Embryonic facial prominence (tissue), 1 donor: ENCODE measurements at regions not wholly inside any gene's neighbourhood (a gene's known extent, or its start where the extent isn't known, plus 50 kb on each side); places are given as distances from the start of the nearest gene placed in this dataset.

Experiments
- DNase-seq: peaks from one replicate; pipeline ENCODE4 v3.0.0-alpha.2; 2016; ENCODE audit errors: extremely low spot score

DNA sequence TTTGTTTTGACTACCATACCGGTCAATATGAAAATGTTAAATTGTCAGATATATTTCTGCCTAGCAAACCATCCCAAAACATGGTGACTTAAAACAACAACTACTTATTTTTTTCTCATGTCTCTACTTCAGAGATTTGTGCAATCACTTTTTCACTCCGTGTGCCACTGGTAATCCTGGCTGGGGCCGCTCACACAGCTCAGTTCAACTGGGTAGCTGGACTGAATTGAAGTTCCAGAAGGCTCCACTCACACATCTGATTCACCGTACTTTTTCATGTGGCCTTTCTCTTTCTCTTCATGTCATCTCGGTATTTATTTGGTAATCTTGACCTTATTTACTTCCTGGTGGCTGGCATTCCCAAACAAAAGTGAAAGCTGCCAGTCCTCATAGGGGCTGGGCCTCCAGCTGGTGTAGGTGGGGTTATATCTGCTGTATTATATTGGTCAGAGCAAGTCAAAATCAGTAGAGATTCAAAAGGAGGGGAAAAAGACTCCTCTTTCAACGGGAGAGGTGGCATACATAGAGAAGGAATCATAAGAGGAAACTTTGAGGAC, 513.9 kb upstream of the NXPH2 start:
- no peak for DNase-seq

DNA sequence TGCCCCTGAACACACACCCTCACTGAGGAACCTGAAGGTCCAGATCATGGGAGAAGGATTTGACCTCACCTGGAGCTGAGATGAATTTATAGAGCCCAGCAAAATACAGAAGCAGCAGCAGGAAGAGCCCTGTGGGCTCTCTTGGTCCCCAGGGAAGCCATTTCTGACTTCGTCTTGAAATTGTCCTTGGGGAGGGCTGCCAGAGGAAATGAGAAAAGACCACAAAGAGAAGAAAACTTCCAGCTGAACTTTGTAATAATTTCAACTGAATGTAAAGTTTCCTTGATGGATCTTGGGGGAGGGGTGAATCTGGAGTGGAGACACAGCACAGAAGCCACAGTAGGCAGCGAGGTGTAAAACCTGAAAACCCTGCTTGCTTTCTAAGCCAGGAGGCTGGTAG, 500.9 kb upstream of the NXPH2 start:
- DNase-seq: no peak

DNA sequence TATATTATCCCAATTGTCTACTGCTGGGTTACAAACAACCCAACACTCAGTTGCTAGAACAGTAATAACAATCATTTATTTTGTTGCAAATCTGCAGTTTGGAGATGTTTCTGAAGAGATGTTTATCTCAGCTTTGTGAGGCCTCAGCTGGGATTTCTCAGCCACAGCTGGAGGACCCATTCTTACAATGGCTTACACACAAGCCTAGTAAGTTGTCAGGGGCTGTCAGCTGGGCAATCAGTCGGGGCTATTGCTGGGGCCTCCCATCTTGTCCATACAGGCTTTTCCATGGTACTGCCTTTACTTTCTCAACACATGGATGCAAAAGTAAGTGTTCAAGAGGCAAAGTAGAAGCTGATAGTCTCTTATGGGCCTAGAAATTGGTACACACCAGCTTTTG, 491.7 kb upstream of the NXPH2 start:
- DNase-seq: no peak

- DNase-seq: no peak
These were observed 491.0 kb upstream of the NXPH2 start for GRCh38 chr2:139271149-139271548.

- DNase-seq: no peak
These were observed 479.9 kb upstream of the NXPH2 start for GRCh38 chr2:139260052-139260430.

- DNase-seq: no peak
These were observed 479.3 kb upstream of the NXPH2 start for GRCh38 chr2:139259422-139260051.

- no peak for DNase-seq
These were observed 461.1 kb upstream of the NXPH2 start for GRCh38 chr2:139241286-139241685.

DNA sequence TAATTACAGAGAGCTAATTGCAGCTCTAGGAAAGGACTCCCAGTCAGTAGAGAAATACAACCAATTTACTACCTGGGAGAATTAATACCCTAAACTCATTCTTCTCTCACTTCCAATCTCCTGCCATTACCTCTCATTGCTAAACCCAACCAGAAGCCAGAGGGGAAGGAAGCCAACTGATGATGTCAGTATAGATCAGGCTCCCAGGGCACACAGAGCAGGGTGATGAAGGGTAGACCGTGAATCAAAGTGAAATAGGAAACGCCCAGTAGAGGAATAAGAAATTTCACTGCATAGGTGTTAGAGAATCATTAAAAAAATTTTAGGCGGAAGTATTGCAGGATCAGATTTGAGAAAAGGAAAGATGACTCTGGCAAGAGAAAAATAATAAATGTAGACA, 456.8 kb upstream of the NXPH2 start:
- no peak for DNase-seq

- DNase-seq: no peak
These were observed 450.7 kb upstream of the NXPH2 start for GRCh38 chr2:139230881-139231280.

DNA sequence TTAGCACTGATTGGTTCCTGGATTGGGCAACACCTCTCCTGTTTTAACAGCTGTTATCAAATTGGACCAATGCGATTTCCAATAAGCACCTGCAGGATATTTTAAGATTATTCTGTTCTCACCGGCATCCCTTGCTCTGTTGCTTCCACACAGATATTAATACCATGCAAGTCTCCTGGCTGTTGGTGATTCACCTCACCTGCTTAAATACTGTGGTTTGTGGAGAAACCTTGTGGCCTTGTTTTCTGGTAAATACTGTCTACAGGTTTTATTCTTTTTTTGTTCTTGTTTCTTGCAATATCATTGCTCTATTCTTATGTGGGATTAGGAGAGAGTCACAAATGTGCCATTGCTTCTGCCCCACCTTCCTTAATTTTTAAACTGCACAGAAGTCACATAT, 448.1 kb upstream of the NXPH2 start:
- no peak for DNase-seq

- DNase-seq: no peak
These were observed 445.8 kb upstream of the NXPH2 start for GRCh38 chr2:139225961-139226360.

- DNase-seq: no peak
These were observed 438.0 kb upstream of the NXPH2 start for GRCh38 chr2:139218181-139218580.

DNA sequence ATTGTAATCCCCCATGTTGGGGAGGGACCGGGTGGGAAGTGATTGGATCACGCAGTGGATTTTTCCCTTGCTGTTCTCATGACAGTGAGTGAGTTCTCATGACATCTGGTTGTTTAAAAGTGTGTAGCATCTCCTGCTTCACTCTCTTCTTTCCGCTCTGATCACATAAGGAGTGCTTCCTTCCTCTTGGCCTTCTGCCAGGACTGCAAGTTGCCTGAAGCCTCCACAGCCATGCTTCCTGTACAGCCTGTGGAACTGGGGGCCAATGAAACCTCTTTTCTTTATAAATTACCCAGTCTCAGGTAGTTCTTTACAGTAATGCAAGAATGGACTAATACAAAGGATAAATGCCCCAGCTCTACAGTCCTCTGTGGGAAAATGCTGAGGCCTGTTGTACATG, 437.5 kb upstream of the NXPH2 start:
- DNase-seq: no peak

GRCh38 chr2:139216435-139216834, 436.2 kb upstream of the NXPH2 start:
- DNase-seq: no peak

GRCh38 chr2:139214801-139215200, 434.6 kb upstream of the NXPH2 start:
- DNase-seq: no peak

- no peak for DNase-seq
These were observed 429.4 kb upstream of the NXPH2 start for GRCh38 chr2:139209586-139209985.

- no peak for DNase-seq
These were observed 421.3 kb upstream of the NXPH2 start for GRCh38 chr2:139201516-139201915.

DNA sequence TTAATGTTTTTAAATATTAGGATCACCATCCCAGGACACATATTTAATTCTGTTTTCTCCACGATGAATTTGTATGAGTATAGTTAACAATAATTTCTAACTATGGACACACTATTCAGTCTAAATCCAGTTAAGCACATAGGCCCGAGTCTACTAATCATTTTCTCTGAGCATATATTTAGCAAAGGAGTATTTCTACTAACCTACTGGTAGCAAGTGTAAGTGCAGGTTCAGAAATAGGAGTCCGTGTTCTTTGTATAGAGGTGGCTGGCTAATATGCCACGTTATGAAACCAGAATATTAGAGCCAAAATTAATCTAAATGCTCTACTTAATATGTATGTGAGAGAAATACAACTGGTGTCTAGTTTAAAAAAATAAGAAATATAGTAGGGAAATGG, 416.6 kb upstream of the NXPH2 start:
- DNase-seq: no peak

DNA sequence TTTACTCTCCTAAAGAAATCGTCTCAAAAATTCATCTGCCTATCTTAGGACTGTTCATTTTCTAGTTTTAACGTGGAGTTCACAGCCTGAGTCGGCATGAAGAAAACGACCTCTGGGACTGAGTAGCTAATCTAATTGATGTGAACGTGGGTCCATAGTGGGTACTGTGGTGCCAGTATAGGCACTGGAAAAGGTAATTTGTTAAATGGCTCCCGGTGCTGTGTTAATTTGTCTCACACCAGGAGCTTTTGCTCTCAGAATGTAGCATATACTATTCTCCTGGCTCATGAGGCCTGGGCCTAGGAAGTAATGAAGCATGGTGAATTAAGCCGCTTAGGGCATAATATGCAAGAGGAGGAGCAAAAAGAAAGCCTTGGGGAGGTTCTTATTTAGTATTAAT, 414.4 kb upstream of the NXPH2 start:
- no peak for DNase-seq

- DNase-seq: no peak
These were observed 396.9 kb upstream of the NXPH2 start for GRCh38 chr2:139177041-139177440.

GRCh38 chr2:139175510-139175909, 395.3 kb upstream of the NXPH2 start:
- no peak for DNase-seq

- DNase-seq: no peak
These were observed 390.2 kb upstream of the NXPH2 start for GRCh38 chr2:139170406-139170805.

- no peak for DNase-seq
These were observed 385.4 kb upstream of the NXPH2 start for GRCh38 chr2:139165601-139166000.

DNA sequence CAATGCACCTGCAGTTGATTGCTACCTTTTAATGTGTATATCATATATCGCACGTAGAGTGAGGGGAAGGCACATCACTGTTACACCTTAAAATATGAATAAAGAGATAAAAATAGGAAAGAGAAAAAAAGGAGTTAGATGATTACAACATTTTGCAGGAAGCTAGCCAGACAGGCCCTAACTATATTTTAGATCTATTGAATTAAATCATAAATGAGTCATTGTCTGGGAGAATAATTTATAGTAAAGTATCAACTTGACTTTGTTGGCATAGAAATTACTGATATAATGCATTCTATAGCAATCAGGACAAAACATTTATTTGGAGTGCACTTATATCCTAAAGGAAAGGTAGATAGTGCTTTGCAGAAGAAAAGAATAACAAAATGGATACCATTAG, 384.9 kb upstream of the NXPH2 start:
- DNase-seq: no peak
